ELR (cell line): ENCODE measurements at regions not wholly inside any gene's neighbourhood (a gene's known extent, or its start where the extent isn't known, plus 50 kb on each side); places are given as distances from the start of the nearest gene placed in this dataset.

ENCODE experiments used
- DNase-seq: peaks from one replicate; pipeline ENCODE4 v3.0.0-alpha.2; 2015; ENCODE audit warnings: low read depth

- peak; percentile 72 for DNase-seq
These were observed 51.0 kb upstream of the TFAP2A start for GRCh38 chr6:10465629-10466499.
